GM21786 (cell line): ENCODE measurements at regions not wholly inside any gene's neighbourhood (a gene's known extent, or its start where the extent isn't known, plus 50 kb on each side); places are given as distances from the start of the nearest gene placed in this dataset.
"Not testable (repeated sequence)": the region's sequence is repeated elsewhere in the genome, so short reads cannot be mapped to it uniquely, and the experiment has no call there.

Experiments
- ATAC-seq: cut with Tn5 transposase; IDR thresholded peaks from one replicate; pipeline ENCODE4 v1.9.1; 2021; ENCODE audit not compliant: unreplicated experiment

DNA sequence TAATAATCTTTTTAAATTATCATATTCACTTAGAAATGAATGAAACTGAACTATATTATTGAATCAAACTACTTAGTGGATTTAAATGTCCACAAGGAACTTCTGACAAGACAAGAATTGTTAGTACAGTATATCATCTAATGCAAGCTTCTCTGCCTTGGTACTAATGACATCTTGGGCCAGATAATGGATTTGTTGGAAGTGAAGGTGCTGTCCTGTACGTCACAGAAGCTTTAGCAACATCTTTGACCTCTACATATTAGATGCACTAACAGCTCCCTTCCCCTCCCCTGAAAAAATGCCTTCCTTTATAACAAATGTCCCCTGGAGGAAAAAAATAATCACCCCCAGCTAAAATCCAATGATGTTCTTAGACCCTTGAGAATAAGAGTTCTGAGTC, 695.8 kb upstream of the EYS start:
- ATAC-seq: no peak

DNA sequence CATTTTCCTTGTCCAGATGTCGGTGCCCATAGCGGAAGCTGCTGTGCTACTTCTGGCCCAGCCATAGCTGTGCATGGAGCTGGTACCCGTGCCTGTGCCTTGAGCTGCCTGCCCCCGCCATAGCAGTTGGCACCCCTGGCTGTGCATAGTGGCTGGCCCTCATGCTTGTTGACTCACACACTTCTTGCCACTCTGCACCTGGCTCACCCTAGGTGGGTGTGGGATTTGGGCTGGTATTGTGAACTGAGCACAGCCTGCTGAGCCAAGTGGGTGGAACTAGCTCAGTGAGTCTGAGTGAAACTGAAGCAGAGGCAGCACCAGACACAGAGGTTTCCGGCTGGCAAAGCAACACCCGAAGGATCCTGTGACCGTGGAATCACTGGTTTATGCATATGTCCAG, 689.5 kb upstream of the EYS start:
- ATAC-seq: no peak

DNA sequence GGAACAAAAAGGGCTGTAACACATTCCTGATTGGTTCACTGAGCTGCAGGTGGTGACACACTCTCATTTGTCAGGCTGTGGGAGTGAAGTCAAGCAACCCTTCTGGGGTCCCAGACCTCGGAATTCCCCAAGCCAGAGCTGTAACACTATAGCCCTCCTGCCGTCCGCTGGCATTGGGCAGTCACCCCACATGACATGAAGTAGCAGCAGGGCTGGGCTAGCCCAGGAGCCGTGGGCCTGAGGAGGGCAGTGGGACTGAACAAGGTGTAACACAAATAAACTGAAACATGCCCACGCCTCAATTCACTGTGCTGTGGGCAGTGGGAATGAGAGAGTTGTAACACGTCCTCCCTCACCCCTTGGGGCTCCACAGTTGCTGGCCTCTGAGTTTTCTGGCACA, 689.1 kb upstream of the EYS start:
- no peak for ATAC-seq

DNA sequence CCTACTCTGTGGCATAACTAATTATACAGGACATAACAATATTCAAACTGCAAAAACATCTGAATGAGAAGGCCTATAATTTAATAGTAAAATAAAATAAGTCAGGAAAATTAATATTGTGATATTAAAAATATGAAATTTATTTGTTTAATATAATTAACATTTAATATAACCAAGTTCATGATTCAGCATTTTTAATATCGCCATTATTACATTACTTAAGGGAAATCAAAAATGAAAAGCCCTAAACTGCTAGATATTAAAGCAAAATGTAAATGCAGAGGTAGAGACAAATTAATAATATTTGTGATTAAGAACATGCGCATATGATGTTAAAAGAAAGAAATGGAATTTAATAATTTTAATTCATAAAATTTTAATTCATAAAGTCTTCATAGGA, 683.4 kb upstream of the EYS start:
- ATAC-seq: no peak

DNA sequence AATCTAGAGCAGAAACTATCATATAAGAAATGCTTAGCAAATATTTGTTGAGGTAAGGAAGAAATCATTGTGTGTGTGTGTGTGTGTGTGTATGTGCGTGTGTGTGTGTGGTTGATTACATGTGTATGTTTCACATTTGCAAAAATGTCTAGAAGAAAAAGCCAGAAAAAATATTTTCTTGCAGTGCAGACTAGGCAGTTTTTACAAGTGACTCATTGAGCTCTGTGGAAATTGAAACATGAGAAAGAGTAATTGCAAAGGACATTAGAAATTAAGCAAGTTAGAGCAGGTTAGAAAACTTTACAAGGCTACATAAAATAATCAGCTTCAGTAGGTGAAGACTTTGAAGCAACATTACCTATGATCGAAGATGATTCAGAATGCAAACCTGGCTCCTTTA, 669.0 kb upstream of the EYS start:
- no peak for ATAC-seq

DNA sequence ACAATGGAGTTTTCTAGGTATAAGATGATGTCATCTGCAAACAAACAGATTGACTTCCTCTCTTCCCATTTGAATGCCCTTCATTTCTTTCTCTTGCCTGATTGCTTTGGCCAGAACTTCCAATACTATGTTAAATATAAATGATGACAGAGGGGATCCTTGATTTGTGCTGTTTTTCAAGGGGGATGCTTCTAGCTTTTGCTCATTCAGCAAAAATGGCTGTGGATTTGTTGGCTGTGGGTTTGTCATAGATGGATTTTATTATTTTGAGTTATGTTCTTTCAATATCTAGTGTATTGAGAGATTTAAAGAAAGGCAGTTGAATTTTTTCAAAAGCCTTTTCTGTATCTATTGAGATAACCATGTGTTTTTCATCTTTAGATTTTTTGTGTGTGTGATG, 662.4 kb upstream of the EYS start:
- ATAC-seq: no peak

DNA sequence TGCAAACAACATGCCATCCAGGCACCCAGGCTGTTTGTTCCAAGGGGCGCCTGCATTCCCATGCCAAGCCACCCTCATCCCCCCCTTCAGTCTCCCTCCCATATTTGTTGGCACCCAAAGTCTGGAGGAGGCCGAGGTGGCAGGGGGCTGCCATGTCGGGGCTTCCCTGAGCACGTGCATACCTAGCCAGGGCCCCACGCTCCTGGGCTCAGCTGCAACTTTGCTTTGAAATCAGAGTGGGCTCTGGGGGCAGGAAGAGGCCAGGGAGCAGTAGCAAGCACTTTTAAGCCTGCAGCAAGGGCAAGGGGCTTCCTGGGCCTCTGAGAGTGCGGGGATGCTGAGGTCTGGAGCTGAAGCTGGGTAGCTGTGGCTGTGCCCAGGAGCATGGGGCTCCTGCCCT, 655.9 kb upstream of the EYS start:
- ATAC-seq: no peak

DNA sequence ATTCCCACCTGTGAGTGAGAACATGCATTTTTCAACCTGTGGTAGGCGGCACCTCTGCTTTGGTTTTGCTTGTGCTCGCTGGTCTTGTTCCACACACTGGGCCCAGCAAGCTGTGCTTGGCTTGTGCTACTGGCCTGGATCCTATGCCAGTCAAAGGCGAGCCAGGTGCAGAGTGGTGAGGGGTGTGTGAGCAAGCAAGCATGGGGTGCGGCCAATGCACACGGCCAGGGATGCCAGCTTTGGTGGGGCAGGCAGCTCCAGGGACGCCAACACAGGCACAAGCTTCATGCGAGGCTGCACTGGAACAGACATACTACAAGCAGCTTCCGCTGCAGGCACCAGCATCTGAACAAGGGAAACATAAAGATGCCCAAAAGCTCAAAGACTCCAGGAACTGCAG, 654.9 kb upstream of the EYS start:
- ATAC-seq: no peak

DNA sequence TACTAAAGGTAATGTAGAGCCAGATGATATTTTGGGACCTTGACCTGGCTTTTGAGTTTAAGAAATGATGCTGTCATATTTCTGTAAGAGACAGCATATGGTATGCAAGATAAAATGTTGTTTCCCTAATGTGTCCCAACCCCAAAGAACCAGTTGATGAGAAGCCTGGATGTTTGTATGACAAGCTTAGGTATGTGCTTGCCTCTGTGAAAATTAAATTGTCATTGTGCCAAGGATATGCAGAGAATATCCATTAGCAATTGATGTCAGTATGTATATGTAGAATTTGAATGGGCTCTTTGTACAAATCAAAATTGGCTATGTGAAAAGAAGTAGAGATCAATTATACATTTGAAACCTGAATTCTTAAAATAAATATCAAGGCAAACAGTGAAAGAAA, 650.8 kb upstream of the EYS start:
- no peak for ATAC-seq

DNA sequence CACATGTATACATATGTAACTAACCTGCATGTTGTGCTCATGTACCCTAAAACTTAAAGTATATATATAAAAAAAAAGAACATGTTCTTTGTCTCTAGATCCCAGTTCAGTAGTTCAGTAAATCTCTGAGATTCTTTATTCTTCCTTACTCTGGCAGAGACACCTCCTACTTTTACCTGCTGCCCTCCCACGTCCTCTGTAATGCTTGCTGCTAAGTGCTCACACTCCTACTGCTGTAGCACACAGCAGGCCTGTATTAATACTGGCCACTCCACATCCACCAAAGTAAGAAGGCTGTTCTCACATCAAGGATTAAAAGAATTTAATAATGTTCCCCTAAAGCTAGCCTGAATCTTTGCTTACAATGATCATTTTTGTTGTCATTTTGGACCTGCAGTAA, 648.4 kb upstream of the EYS start:
- no peak for ATAC-seq

DNA sequence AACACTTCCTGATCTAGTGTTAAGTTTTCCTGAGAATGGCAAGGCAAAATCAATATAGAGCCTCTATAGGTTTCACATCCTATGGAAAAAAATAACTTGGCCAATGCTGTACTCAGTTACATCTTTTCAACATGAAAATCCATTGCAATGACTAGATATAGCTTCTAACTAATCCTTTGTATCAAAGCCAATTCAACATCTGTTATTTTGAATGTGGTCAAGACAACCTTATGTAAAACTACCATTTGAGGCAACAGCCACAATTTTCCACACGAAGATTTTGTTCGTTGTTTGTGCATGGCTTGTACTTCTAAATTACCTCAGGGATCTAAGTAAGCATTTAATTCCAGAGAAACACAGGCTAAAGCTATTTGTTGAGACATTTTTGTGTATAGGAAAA, 637.8 kb upstream of the EYS start:
- ATAC-seq: no peak

DNA sequence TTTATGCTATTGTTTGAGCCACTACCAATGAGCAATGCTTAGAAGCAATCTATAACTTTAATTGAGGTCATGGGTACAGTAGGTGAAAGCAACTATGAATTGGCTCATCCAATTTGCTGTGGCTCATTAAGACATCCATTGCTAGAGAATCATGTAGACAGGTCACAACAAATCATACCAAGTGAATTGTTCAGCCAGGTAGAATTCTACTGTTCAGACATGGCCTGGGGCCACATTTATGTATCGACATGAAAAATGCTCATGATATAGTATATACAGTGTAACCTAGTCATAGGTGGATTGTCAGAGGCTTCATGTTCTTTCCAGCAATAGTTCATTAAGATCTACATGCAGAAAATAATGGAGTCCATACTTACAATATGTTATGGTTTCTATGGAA, 633.7 kb upstream of the EYS start:
- ATAC-seq: no peak

DNA sequence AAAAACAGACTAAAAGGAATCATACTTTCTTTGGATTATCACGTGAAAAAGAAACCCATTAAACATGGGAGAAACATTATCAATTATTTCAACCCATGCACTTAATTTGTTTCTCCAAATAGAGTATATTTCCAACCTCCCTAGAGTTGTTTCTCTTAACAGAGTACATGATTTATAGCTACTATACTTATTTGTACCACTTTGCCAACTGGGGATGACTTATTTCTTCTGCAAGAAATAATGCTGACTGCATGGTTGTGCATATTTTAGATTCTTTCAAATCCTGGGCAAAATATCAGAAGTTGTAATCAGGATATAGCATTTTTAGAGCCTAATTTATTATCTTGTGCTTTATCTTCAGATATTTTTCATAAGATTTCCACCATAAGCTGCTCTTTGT, 629.1 kb upstream of the EYS start:
- no peak for ATAC-seq

DNA sequence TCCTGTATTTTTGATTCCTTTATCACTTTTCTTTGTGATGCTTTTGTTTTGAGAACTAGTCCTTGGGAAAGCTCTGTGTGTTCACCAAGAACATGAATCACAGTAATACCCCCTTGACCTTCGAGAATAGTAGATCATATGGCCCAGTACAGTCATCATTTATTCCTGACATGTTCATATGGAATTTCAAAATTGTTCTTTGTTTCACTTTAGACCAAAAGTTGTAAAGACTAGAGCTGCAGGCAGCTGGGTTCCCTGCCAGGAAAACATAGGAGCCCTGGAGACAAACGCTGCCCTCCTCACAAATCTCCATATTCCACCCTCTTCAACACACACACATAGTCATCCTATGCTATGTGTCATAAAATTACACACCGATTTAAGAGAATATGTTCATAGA, 621.2 kb upstream of the EYS start:
- ATAC-seq: no peak

DNA sequence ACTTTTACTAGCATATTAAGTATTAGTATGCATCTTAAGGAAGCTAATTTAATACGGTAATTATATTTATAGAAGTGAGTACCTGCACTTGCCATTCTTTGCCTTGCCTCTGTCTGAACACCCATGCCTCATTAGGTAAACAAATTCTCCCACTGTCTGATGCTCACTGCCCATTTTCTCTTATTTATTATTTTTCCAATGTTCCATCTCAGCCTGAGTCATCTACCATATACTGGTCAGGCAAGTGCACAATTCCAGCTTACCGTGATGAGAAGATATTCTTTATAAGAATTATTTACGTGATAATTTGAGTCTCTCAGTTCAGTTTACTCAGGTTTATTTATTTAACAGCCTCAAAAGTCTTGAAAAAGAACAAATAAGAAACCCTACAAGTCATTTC, 619.2 kb upstream of the EYS start:
- no peak for ATAC-seq

DNA sequence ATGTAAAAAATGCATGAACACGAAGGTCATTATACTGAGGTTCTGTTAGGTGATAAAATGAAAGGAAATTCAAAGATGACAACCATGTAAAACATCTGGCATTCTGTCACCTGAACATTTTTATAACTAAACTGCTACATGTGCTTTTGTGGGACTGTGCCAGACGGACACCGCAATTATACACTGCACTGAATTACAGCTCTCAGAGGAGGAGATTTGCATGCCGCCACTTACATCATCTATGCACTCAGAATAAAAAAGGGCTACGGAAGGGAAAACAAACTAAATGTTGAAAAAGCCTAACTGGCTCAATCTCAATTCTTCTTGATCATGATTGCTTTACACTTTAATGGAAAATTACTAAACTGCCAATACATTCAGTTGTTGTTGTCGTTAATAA, 614.0 kb upstream of the EYS start:
- no peak for ATAC-seq

DNA sequence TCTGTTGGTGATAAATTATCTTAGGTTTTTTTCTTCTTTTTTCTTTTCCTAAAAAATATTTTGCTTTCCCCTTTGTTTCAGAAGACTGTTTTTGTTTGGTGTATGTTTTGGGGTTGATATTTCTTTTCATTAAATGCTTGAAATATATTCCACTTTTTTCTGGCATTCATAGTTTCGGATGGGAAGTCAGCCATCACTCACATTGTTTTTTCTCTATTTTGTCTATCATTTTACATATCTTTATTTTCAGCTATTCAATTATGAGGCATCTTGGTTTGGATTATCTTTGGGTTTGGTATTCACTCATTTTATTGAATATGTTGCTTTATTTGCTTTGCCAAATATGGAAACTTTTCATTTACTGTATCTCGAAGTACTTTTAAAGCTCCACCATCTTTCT, 600.5 kb upstream of the EYS start:
- ATAC-seq: no peak

DNA sequence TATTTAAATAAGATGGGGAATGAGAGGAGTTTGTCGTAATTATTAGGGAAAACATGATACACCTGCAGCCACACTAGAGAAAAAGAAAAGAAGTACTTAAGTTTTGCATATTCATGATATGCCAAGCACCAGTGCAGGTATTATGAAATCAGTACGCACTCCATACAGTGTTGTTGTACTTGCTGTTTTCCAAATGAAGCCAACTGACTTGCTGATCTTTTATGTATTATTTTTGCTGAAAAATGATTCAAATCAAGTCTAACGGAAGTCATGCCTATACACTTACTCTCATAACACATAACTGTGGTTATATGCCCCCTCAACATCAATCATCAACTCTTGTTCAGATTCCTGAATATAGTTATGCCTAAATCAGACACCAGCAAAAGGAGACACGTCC, 584.9 kb upstream of the EYS start:
- no peak for ATAC-seq

DNA sequence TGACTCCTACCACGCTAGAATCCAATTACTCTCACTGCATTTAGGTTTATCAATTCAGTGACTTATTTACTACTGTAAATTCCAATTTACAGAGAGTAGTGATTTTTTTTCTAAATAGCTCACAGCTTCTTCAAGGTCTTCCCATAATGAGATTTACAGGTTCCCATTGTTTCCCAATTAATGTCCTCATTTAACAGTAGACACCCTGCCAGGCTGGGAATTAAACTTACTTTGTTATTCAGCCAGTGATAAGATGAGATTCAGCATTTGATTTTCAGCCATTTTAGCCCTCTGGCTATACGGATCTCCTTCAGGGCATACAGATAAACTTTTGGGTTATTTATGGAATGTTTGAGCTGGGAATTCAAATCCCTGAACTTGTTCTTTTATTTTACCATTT, 582.9 kb upstream of the EYS start:
- no peak for ATAC-seq

DNA sequence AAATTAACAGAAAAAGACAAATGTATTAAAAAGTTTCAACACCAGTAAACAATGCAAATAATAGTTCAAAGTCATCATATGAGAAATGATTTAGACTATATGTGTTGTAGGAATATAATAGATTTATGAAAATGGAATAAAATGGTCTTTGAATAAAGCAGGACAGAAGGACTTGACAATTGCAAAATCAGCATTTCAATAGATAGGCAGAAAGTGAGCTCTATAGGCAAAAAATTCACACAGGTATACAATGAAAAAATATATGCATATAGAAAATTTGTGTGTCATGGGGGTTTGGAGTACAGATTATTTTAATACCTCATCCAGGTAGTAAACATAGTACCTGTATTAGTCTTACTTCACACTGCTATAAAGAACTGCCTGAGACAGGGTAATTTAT, 571.1 kb upstream of the EYS start:
- no peak for ATAC-seq

DNA sequence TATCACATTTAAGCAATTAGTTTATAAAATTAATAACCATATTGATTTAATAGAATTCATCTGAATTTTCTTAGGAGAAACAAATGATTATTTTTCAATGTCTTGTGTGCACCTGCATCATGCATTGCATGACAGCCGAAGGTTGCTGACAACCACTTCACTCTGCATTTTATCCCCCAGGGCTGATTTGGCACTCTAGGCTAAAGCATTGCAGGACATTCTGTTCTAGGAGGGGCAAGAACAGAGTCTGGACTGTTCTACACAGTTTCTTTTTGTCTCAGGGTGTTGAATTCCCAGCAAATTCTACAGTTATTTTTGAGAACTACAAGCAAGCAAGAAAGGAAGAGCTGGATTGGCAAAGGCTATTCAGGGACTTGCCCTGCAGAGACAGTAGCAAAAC, 570.4 kb upstream of the EYS start:
- ATAC-seq: no peak

DNA sequence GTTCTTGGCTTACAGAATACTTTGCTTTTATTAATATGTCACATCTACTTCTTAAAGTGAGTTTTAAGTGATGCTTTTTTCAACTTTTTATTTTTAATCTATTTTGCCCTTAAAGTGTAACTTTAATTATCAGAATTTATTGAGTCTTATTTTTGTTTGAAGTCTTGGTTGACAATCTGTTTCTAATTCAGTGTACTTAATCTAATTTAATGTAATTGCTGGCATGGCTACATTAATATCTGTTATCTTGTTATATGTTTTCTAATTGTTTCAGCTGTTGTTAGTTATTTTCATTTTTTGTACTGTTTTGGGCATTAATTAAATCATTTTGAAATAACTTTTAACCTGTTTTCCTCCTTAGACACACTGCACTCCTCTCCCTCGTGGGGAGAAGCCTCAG, 558.7 kb upstream of the EYS start:
- no peak for ATAC-seq

DNA sequence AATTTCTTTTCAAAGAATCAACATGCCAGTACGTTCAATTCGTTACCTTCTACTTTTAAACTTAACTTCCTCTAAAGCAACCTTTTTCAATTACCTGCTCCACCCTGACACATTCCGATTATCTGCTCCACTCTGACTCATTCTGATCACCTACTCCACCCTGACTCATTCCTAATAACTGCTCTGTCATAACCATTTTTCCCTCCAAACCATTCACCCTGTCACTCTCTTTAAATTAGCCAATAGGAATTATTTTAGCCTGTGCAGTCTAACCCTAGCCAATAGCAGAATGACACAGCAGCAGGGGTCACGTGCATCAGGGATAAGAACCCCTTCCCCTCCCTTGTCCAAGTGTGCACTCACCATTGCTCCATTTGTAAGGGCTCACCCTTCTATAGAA, 557.4 kb upstream of the EYS start:
- no peak for ATAC-seq

DNA sequence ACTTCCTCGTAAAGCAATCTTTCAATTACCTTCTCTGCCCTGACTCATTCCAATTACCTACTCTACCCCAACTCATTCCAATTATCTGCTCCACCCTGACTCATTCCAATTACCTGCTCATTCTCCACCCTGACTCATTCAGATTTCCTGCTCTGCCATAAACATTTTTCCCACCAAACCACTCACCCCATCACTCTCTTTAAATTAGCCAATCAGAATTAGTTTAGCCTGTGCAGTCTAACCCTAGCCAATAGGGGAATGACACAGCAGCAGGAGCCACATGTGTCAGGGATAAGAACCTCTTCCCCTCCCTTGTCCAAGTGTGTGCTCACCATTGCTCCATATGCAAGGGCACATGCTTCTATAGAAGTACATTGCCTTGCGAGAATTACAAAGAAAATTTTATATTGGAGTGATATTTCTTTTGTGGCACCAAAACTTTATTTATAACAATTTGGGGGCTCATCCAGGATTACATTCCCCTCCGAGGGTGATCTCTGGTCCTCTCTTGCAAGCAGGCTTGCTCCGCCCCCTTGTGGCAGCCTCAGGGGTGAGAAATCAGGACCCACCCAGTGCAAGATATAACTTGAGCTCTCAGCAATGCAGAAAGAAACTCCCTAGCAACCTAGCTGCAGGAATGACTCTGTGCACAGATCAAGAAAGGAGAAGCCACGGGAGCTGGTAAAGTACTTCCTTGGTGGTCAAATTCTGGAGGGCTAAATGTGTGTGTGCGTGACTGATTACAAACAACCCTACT, 551.9 kb upstream of the EYS start:
- not testable (repeated sequence) for ATAC-seq
